ENCODE measurements at regions not wholly inside any gene's neighbourhood (a gene's known extent, or its start where the extent isn't known, plus 50 kb on each side); places are given as distances from the start of the nearest gene placed in this dataset.
"Not testable (repeated sequence)": the region's sequence is repeated elsewhere in the genome, so short reads cannot be mapped to it uniquely, and the experiment has no call there.

GRCh38 chr18:60017371-60017770 is 117.6 kb downstream of the PMAIP1 start:
- DNase-seq (ENCODE audit: low read depth in 2 of 2), result no peak

GRCh38 chr18:60015826-60016225 is 116.0 kb downstream of the PMAIP1 start:
- DNase-seq (ENCODE audit: low read depth in 2 of 2), result not testable (repeated sequence)

- DNase-seq (ENCODE audit: low read depth in 2 of 2), result not testable (repeated sequence)
Observed at GRCh38 chr18:60013148-60013547, 113.4 kb downstream of the PMAIP1 start.

GRCh38 chr18:60010984-60011383 is 111.2 kb downstream of the PMAIP1 start:
- DNase-seq (ENCODE audit: low read depth in 2 of 2), result no peak

GRCh38 chr18:60010513-60010912 is 110.7 kb downstream of the PMAIP1 start:
- DNase-seq (ENCODE audit: low read depth in 2 of 2), result no peak

GRCh38 chr18:60007661-60008060 is 107.9 kb downstream of the PMAIP1 start:
- DNase-seq (ENCODE audit: low read depth in 2 of 2), result no peak

- DNase-seq (ENCODE audit: low read depth in 2 of 2), result no peak
Observed at GRCh38 chr18:60003610-60004185, 103.9 kb downstream of the PMAIP1 start.

GRCh38 chr18:59996370-59996966 is 96.7 kb downstream of the PMAIP1 start:
- DNase-seq (ENCODE audit: low read depth in 2 of 2), result no peak

- DNase-seq (ENCODE audit: low read depth in 2 of 2), result no peak
Observed at GRCh38 chr18:59994357-59994756, 94.6 kb downstream of the PMAIP1 start.

- DNase-seq (ENCODE audit: low read depth in 2 of 2), result no peak
Observed at GRCh38 chr18:59993560-59993959, 93.8 kb downstream of the PMAIP1 start.

- DNase-seq (ENCODE audit: low read depth in 2 of 2), result no peak
Observed at GRCh38 chr18:59990121-59990823, 90.5 kb downstream of the PMAIP1 start.

- peak in 1 of 2 donors; percentile 4 for DNase-seq (ENCODE audit: low read depth in 2 of 2)
Observed at GRCh38 chr18:59988098-59988706, 88.4 kb downstream of the PMAIP1 start.

- DNase-seq (ENCODE audit: low read depth in 2 of 2), result no peak
Observed at GRCh38 chr18:59987102-59987501, 87.3 kb downstream of the PMAIP1 start.

- DNase-seq (ENCODE audit: low read depth in 2 of 2), result no peak
Observed at GRCh38 chr18:59986139-59986538, 86.3 kb downstream of the PMAIP1 start.

- DNase-seq (ENCODE audit: low read depth in 2 of 2), result no peak
Observed at GRCh38 chr18:59985289-59985688, 85.5 kb downstream of the PMAIP1 start.

- no peak for DNase-seq (ENCODE audit: low read depth in 2 of 2)
Observed at GRCh38 chr18:59983506-59983905, 83.7 kb downstream of the PMAIP1 start.

- DNase-seq (ENCODE audit: low read depth in 2 of 2), result no peak
Observed at GRCh38 chr18:59980188-59980637, 80.4 kb downstream of the PMAIP1 start.

- no peak for DNase-seq (ENCODE audit: low read depth in 2 of 2)
Observed at GRCh38 chr18:59971871-59972428, 72.2 kb downstream of the PMAIP1 start.

- not testable (repeated sequence) for DNase-seq (ENCODE audit: low read depth in 2 of 2)
Observed at GRCh38 chr18:59971144-59971543, 71.3 kb downstream of the PMAIP1 start.

GRCh38 chr18:59969477-59970028 is 69.8 kb downstream of the PMAIP1 start:
- not testable (repeated sequence) for DNase-seq (ENCODE audit: low read depth in 2 of 2)

GRCh38 chr18:59968583-59968982 is 68.8 kb downstream of the PMAIP1 start:
- no peak for DNase-seq (ENCODE audit: low read depth in 2 of 2)

- DNase-seq (ENCODE audit: low read depth in 2 of 2), result no peak
Observed at GRCh38 chr18:59967878-59968277, 68.1 kb downstream of the PMAIP1 start.

Measured in stimulated activated CD8-positive, alpha-beta memory T cell treated with anti-CD3 and anti-CD28 coated beads, Interleukin-15, amount 100 ng/mL, for 48 hours (primary cell).